SH-SY5Y (cell line): ENCODE measurements at regions not wholly inside any gene's neighbourhood (a gene's known extent, or its start where the extent isn't known, plus 50 kb on each side); places are given as distances from the start of the nearest gene placed in this dataset.

Source experiments
- GATA2 ChIP-seq: IDR thresholded peaks from 2 replicates; pipeline ENCODE4 v1.6.1; 2011; ENCODE audit warnings: mild to moderate bottlenecking, low read depth, low read length
- GATA3 ChIP-seq: IDR thresholded peaks from 2 replicates; pipeline ENCODE4 v1.6.1; 2011; ENCODE audit warnings: low read depth, mild to moderate bottlenecking, low read length, moderate library complexity

- no peak for TF ChIP-seq GATA2
- TF ChIP-seq GATA3, result no peak
Observed at GRCh38 chr5:167730121-167730520, 561.3 kb upstream of the WWC1 start.
